ENCODE measurements at regions not wholly inside any gene's neighbourhood (a gene's known extent, or its start where the extent isn't known, plus 50 kb on each side); places are given as distances from the start of the nearest gene placed in this dataset.

DNA sequence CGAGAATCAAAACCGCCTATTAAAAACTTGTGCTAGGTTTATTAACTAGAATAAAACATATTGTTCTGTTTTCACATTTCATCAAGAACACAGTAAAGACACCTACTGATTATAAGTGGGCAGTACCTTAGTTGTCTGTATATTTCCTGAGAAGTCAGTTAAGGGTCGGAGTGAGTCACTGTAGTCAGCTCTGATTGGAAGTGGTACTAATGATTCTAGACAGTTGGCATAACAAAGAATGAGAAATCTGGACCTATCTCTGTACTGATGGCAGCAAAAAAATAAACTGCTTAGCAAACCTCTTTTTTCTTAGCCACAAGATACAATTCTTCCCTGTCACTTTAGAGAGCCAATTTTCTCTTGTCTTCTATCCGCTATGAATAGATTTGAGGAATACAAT, 387.3 kb upstream of the ADGRB3 start:
- no peak overlapping the region for H3K27ac ChIP-seq
- no peaks in the 10 kb centered on the region for H4K20me1 ChIP-seq (ENCODE audit: insufficient read depth)
- no peaks in the 10 kb centered on the region for H3K79me2 ChIP-seq (ENCODE audit: insufficient read depth, low read depth)
- no peaks in the 10 kb centered on the region for H3K4me1 ChIP-seq (ENCODE audit: low read depth, poor library complexity, severe bottlenecking)
- no peaks in the 10 kb centered on the region for H3K27me3 ChIP-seq (ENCODE audit: insufficient read depth, low read depth)
- no peak overlapping the region for H3K4me3 ChIP-seq (IDR thresholded peaks at IDR 0.05; ENCODE audit: insufficient read depth, low read depth, low read length)
- no peak overlapping the region for H3K9ac ChIP-seq
- TF ChIP-seq, protein P1, sequence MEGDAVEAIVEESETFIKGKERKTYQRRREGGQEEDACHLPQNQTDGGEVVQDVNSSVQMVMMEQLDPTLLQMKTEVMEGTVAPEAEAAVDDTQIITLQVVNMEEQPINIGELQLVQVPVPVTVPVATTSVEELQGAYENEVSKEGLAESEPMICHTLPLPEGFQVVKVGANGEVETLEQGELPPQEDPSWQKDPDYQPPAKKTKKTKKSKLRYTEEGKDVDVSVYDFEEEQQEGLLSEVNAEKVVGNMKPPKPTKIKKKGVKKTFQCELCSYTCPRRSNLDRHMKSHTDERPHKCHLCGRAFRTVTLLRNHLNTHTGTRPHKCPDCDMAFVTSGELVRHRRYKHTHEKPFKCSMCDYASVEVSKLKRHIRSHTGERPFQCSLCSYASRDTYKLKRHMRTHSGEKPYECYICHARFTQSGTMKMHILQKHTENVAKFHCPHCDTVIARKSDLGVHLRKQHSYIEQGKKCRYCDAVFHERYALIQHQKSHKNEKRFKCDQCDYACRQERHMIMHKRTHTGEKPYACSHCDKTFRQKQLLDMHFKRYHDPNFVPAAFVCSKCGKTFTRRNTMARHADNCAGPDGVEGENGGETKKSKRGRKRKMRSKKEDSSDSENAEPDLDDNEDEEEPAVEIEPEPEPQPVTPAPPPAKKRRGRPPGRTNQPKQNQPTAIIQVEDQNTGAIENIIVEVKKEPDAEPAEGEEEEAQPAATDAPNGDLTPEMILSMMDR (conservative IDR thresholded peaks at IDR 0.05; ENCODE audit: low read depth, low read length): no peak
- H2AFZ ChIP-seq (ENCODE audit: low read depth): no peak overlapping the region
- H3K4me2 ChIP-seq: no peak overlapping the region
- no peaks in the 10 kb centered on the region for H3K36me3 ChIP-seq (ENCODE audit: insufficient read depth)

- Histone ChIP-seq H3K4me3 (IDR thresholded peaks at IDR 0.05; ENCODE audit: insufficient read depth, low read depth, low read length) (no peak overlapping the region), H2AFZ (ENCODE audit: low read depth) (no peak overlapping the region)
- TF ChIP-seq, protein P1 (conservative IDR thresholded peaks at IDR 0.05; ENCODE audit: low read depth, low read length): no peak
Measured at GRCh38 chr6:68240726-68241125, 394.4 kb upstream of the ADGRB3 start.

DNA sequence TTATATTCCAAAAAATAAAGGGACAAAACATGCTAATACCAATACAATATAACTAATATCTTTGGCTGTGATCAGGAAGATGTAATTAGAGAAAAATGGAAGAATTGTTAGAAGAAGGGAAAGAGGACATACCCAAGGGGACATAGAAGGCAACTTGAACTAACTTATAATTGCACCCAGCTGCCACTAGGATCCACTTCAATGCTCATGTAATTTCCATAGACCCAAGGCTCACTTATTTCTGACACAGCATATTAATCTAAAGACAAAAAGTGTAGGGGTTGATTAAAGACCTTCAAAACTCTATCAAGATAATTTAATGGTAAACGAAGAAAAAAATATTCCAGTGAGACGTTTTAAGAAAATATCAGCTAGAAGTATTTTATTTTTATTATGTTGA, 396.0 kb upstream of the ADGRB3 start:
- Histone ChIP-seq H3K4me1 (ENCODE audit: low read depth, poor library complexity, severe bottlenecking) (peaks cover 7% of the 10 kb centered on the region), H2AFZ (ENCODE audit: low read depth) (no peak overlapping the region), H3K27ac (no peak overlapping the region)

More at GRCh38 chr6:68240726-68241125, 394.4 kb upstream of the ADGRB3 start:
- Histone ChIP-seq H3K79me2 (ENCODE audit: insufficient read depth, low read depth) (no peaks in the 10 kb centered on the region), H3K9ac (no peak overlapping the region), H3K4me1 (ENCODE audit: low read depth, poor library complexity, severe bottlenecking) (no peaks in the 10 kb centered on the region), H3K4me2 (no peak overlapping the region), H4K20me1 (ENCODE audit: insufficient read depth) (no peaks in the 10 kb centered on the region), H3K27ac (no peak overlapping the region), H3K27me3 (ENCODE audit: insufficient read depth, low read depth) (no peaks in the 10 kb centered on the region), H3K36me3 (ENCODE audit: insufficient read depth) (no peaks in the 10 kb centered on the region)

GRCh38 chr6:68238097-68238601, 396.9 kb upstream of the ADGRB3 start:
- Histone ChIP-seq H3K27ac (no peak overlapping the region), H3K79me2 (ENCODE audit: insufficient read depth, low read depth) (no peaks in the 10 kb centered on the region), H4K20me1 (ENCODE audit: insufficient read depth) (no peaks in the 10 kb centered on the region), H3K4me2 (no peak overlapping the region), H3K36me3 (ENCODE audit: insufficient read depth) (no peaks in the 10 kb centered on the region), H3K4me1 (ENCODE audit: low read depth, poor library complexity, severe bottlenecking) (peaks cover 7% of the 10 kb centered on the region), H2AFZ (ENCODE audit: low read depth) (no peak overlapping the region), H3K4me3 (IDR thresholded peaks at IDR 0.05; ENCODE audit: insufficient read depth, low read depth, low read length) (no peak overlapping the region), H3K27me3 (ENCODE audit: insufficient read depth, low read depth) (no peaks in the 10 kb centered on the region), H3K9ac (no peak overlapping the region)
- TF ChIP-seq, protein P1 (conservative IDR thresholded peaks at IDR 0.05; ENCODE audit: low read depth, low read length): no peak

More for the DNA sequence above, 396.0 kb upstream of the ADGRB3 start:
- H3K4me2 ChIP-seq: no peak overlapping the region
- H3K9ac ChIP-seq: no peak overlapping the region
- H3K27me3 ChIP-seq (ENCODE audit: insufficient read depth, low read depth): no peaks in the 10 kb centered on the region
- no peaks in the 10 kb centered on the region for H4K20me1 ChIP-seq (ENCODE audit: insufficient read depth)
- no peaks in the 10 kb centered on the region for H3K36me3 ChIP-seq (ENCODE audit: insufficient read depth)
- H3K79me2 ChIP-seq (ENCODE audit: insufficient read depth, low read depth): no peaks in the 10 kb centered on the region
- H3K4me3 ChIP-seq (IDR thresholded peaks at IDR 0.05; ENCODE audit: insufficient read depth, low read depth, low read length): no peak overlapping the region
- TF ChIP-seq, protein P1 (conservative IDR thresholded peaks at IDR 0.05; ENCODE audit: low read depth, low read length): no peak
